Iris pigment epithelial cell (primary cell): ENCODE measurements at regions not wholly inside any gene's neighbourhood (a gene's known extent, or its start where the extent isn't known, plus 50 kb on each side); places are given as distances from the start of the nearest gene placed in this dataset.

ENCODE experiments used
- DNase-seq: peaks from one replicate; pipeline ENCODE4 v3.0.0-alpha.2; 2011; ENCODE audit warnings: low read depth

DNA sequence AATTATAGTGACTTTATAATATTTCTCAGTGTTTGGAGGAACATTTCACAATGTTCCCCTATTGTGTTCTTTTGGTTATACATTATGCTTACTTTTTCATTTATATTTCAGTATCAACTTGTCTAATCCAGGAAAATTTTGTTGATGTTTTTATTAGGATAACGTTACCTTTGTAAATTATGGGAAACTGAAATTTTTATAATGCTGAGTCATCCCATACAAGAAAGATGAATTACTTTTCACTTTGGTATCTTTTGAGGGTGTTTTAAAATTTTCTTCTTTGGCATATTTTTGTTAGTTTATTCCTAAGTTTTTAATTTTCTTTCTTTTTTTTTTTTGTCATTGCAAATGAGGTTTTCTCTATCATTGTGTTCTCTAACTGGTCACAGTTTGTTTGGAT, 542.7 kb downstream of the SLC16A7 start:
- DNase-seq, result no peak

DNA sequence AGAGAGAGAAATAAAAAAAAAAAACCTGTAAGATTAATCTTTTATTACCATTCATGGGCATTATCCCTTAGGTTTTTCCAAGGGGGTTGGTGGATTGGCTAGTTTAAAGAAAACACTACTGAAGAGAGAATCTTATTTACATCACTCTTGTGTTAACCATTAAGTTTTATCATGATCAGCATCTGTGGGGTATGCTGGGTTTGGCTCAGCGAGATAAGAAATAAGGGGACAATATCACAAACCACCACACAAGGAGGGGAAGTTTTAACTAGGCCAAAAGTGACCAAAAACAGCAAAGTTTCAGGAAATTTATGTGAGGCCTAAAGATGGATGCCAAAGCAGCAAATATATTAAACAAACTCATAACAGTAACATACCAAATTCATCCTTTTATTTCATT, 548.6 kb downstream of the SLC16A7 start:
- DNase-seq, result no peak

DNA sequence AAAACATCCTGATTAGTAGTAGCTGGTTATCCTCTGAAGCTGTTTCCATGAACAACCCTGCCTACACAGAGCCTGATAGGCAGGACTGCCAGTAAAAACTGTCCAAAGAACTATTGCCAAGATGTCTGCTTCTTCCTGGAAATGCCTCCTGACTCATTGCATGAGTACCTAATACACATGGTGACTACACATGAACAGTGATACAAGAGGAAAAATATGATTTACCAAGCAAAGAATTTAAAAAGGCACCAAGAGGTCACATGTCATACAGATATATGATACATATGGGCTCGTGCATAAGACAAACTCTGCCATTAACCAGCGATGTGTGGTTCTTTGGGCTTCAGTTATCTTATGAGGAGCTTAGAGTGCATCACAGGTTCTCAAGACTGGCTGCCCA, 552.3 kb downstream of the SLC16A7 start:
- DNase-seq, result peak; percentile 96

DNA sequence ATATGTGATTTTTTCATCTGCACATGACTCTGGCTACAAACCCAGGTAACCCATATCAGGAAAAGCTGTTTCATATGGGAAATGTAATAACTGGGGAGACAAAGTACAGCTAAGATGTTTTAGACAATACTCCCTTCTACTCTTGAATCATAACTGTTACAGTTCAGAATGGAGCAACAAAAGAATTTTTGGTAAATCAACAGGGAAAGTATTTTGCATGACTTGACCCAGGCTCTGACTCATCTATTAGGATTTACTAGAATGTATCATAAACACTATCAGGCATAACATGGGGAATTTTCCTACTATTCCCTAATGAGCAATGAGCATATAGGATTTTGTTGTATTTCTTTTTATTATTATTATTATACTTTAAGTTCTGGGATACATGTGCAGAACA, 553.0 kb downstream of the SLC16A7 start:
- peak; percentile 92 for DNase-seq

DNA sequence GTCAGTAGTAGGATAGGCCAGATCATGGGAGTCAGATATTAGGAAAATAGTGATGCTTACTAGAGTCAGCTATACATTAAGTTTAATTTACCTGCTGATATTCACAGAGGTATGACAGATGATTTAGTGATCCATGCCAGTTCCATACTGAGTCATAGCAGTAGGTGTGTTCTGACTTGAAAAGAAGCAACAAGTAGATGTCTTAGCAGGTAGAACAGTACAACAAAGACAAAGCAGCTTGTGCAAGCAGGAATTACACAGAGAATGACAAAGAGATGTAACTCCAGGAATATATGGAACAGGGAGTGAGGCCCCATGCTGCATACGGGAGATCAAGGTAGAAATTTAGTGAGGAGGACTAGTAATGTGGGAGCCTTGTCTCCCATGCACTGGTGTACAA, 556.9 kb downstream of the SLC16A7 start:
- no peak for DNase-seq

DNA sequence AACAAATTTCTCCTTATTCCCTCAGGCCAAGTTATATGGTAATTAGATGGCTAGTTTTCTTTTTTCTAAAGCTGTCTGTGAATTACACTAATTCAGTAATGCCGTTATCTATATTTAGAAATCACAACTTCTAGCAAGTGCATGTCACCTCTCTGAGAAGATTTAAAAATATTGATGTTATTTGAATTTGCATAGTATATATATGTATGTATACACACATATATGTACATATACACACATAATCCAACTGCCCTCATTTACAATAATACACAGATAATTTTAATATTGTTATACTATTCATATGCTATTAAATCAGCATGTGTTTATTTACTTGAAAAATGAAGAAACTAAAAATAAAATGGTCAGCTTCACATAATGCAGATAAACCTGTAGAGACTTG, 563.9 kb downstream of the SLC16A7 start:
- DNase-seq, result no peak

DNA sequence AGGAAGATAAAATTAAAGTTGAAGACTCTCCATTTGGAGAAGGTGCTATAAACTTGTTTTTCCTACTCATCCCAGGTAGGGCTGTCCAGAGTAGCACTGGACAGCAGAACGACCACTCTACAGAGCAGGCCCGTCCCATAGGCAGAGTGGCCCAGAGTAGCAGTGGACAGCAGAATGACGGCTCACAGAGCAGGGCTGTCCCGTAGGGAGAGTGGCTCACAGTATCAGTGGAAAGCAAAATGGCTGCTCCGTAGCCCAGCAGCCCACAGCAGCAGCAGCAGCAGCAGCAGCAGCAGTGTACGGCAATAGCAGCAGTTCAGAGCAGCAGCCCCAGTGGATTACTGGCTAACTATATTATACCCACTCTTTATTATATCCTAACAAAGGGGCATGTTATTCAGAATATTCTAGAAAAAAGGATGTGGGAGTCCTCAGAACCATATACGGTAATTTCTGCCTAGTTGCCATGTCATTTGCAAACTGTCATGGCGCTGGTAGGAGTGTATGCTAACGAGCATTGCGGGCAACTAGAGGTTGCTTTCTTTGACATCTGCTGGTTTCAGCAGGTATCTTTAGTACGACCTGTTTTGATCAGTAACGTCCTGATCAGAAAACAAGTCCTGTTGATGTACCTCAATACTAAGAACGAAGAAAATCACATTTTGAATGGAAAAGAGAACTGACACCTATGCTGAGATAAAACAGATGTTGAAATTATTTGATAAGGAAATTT, 567.3 kb downstream of the SLC16A7 start:
- DNase-seq, result no peak

DNA sequence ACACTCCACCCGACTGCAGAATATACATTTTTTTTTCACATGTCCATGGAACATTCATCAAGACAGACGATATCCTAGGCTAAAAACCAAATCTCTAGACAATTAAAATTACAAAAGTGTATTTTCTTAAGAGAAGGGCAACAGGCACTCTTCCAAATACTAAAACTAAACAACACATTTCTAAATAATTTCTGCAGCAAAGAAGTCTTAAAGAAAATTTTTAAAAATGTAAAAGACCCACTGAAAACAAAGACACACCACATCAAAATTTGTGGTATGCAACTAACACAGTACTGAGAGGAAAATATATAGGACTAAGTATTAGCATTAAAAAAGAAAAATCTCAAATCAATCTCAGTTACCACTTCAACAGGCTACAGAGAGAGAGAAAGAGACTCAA, 570.0 kb downstream of the SLC16A7 start:
- DNase-seq, result no peak

DNA sequence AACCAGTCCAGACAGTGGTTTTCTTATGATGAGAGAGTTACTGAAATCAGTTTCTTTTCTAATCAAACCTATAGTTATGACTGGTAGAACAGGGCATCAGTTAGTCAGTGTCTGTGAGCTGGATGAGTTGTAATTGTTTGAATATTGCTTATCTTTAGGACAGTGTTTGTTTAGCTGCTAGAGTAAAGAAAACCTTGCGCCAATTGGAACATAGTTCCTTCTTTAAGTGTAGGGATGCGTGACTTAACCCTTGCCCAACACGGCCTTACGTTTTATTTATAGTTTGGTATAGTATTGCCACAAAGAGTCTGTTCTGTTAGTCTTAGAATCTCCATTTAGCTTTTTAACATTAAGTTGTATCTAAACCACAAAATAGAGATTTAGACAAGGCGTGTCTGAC, 572.6 kb downstream of the SLC16A7 start:
- DNase-seq, result no peak

DNA sequence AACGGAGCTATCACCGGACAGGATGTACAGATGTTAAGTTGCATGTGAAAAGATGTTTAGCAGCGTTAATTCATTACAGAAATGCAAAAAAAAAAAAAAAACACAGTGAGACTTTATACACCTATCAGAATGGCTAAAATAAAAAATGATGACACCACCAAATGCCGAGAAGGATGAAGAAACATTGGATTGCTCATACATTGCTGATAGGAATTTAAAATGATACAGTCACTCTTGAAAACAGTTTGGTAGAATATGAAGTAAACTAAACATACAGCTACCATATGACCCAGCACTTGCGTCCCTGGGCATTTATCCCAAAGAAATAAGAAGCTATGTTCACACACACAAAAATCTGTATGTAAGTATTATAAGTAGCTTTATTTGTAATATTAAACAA, 574.1 kb downstream of the SLC16A7 start:
- DNase-seq, result peak; percentile 60

DNA sequence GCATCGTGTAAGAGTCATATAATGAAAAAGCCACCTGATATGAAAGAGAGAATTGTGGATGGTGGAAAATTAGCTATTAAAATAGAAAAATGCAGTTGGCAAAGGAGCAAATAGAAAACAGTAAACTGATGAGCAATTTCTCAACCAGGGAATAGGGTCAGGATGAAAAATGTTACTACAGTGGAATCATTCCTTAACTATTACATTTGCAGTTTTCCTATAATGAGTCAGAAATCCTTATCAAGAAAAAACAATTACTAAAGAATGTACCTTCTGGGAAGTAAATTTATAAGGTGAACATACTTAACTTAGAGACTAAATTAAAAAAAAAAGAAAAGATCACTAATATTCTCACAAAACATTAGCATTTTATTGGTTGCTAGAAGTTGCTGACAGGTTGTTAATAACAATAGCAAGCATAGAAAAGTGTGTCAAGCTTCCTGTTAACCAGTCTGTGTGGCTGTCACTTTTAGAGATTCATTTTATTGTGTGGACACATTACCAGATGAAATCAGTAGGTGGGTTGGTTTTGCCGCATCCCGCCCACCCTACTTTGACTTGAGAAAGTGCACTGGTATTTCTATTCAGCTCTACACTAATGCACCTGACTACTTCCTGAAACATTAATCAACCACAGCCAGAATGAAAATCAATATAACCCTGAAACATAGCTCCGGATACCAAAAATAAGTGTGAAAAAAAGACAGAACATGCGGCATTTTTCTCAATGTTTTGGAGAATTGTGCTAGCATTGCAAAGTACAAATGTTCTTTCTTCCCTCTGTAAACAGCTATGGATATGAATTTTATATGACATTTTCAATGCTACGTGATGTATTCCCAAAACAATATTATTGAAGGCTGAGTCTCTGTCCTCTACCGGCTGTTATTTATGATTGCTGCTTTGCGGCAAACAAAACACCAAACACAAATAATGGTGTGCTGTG, 576.7 kb downstream of the SLC16A7 start:
- peak; percentile 51 for DNase-seq

DNA sequence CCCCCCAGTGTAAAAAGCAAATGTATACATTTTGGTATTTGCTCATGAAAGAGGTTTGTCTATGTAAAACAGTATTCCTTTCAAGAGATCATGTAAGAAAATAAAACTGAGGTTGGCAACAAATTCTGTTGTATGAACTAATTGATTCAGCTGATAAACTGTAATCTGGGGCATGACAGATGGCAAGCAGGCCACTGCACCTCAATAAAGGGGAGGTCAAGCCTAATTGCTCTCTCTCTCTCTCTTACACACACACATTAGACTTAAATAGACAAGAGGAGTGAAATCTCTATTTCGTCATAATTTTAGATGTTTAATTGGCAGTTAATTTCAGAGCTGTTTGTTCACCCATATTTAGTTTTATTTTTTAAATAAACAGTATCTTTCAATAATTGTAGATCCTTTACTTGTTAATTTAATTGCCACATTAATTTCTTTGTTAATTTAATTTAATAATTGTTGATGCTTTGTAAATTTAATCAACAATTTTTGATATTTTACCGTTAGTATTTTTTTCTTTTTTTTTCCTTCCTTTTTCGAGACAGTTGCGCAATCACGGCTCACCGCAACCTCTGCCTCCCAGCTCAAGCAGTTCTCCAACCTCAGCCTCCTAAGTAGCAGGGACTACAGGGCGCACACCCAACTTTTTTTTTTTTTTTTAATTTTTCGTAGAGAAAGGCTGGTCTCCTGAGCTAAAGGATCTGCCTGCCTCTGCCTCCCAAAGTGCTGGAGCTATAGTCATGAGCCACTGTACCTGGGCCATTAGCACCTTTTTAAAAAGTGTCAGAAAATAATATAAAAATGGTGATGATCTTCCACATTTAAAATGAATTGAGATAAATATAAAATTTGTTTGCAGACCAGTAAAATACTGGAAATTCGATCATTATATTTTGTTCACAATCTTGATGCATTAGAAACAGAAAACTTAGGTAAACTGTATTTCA, 577.7 kb downstream of the SLC16A7 start:
- DNase-seq, result no peak

DNA sequence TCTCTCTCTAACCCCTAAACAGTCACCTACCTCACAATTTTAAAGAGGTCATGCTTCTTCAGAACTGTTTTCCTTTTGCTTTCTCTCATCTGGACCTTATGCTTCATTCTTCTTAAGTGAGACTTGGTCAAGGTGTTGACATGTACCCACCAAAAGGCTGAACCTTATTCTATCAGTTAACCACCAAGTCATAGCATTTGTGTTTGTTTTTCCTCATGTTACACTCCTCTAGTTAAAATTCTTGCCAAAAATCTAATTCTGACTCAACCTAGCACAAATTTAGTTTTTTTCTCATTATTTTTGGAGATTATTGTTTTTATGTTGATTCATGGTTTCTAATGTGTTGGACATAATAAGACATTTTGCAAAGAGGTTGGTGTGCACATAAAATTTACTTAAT, 578.6 kb downstream of the SLC16A7 start:
- DNase-seq, result peak; percentile 61

DNA sequence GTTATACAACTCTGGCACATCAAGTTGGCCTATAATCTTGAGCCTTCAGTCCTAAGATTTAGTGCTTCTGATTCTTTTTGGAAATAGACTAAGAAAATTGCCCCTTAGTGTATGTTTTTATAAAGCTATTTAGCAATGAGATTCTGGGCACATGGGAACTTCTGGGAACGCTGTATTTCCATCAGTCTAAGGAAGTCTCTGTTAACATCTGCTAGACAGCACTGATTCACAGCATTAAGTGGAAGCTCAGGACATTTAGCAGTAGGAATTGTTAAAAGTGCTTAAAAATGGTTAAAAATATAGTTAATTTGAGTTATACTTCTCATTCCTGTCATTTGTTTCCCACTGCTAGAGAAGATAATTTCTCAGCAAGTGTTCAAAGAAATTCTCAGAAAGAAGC, 579.1 kb downstream of the SLC16A7 start:
- DNase-seq, result peak; percentile 37

DNA sequence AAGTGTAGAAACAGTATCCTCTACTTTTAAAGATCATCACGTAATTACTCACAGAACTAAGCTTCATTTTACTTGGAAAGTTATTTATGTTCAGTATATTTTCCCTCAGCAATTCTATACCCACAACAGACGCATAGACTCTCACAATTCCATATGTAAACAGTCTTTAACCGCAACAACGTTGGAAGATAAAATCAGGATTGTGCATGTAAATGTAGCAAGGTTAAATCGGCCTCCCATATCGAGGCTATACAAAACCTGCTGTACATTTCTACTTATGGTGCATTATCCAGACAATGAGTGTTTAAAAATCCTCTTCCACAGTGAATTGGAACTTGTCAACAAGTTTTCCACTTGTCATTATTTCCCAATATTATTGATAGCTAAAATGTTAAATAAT, 581.1 kb downstream of the SLC16A7 start:
- no peak for DNase-seq

DNA sequence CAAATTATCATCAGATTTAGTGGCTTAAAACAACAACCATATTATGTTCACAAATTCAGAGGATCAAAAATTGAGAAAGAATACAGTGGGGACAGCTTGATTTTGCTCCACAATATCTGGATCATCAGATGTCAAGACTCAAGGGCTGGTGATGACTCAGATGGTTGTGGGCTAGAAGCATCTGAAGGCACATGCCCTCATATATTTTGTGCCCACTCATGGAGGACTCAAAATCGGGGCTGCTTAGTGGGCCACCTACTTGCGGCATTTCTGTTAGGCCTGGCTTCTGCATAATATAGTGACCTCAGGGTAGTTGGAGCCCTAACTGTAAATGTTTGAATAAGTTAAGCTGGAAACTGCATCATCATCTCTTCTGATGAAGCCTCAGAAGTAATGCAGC, 584.5 kb downstream of the SLC16A7 start:
- DNase-seq, result peak; percentile 15

DNA sequence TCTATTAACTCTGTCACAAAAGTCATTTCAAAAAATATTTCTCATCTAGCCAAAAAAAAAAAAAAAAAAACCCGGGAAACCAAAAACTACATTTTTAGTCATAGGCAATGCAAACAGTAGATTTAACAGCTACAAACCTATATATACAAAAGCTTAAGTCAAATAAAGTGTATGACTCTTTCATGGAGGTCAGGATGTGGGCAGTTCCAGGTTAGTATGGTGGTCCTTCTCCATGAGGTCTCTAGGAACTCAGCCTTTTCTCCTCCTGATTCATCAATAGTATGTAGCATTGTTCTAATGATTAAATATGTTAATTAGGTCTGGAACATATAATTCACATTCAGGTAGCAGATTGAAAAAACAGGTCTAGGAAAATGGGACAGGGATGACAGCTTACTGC, 586.5 kb downstream of the SLC16A7 start:
- DNase-seq, result no peak

DNA sequence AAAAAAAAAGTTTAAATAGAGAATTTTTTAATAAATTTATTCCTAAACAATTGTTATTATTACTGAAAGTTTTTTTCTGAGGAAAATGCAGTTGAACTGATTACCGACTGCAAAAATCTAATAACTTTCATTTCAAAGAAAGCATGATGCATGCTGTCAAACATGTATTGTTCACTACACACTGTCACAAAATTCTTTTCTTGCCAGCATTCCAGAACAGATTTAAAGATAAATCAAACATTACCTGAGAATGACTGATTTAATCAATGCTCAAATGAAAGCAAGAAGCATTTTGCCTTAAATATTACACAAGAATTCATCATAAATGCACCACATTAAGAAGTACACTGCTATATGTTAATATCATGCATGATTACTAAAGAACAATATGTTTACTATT, 588.3 kb downstream of the SLC16A7 start:
- no peak for DNase-seq

DNA sequence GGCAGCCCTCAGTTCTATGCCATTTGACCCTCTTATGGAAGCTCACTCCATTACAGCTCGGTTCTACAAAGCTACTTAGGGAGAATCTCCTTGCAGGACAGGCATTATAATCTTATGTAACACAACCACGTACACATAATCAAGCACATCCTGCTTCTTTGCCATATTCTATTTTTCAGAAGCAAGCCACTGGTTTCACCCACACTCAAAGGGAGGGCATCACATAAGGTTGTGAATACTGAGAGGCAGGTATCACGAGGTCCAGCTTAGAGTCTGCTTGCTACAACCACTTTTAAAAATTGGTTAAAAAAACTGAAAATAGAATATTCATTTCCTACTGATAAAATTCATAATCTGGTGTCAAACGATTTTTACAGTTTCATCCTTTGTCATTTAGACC, 589.2 kb downstream of the SLC16A7 start:
- no peak for DNase-seq

DNA sequence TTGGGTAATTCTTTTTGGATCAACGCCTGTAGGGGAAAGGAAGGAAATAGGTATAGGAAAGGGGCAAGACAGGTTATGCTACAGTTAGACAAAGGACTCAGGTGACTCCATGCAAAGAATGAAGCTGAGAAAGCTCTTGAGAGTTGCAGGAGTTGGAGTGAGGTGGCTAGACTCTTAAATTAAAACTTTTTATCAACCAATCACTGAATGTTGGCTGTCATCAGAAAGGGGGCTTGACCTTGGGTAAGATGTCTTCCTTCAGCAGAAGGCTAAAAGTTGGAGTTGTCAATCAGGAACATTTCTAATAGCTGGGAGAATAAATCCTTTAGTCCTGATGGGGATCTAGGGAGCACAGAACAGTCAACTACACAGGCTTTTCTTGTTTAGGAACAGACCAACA, 595.4 kb downstream of the SLC16A7 start:
- DNase-seq, result no peak

DNA sequence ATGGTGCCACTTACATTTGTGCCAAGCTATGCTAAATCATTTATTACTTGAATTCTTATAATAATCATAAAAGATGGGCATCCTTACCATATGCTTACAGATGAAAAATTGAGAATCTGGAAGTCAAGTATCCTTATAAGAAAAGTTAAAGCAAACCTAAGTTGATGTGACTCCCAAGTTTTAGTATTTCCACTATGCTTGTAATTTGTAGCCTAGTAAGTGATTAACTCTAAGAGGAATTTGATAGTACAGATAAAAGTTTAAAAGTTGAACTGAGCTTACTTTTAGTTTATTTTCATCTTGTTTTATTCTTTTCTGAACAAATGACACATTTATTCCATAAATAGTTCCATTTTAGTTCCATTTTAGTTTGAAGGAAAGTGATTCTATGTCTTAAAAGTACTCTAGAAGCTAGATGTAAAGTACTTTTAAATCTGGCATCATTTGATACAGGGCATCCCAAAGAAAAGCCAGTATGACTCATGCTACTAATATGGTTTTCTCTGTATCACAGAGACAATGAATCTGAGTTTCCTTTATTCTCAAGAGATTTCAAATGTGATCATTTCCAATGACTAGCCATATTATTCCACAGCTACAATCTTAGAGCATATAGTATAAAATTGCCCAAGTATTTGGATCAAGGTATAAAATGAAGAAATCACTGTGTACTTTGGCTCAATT, 596.0 kb downstream of the SLC16A7 start:
- peak; percentile 56 for DNase-seq

DNA sequence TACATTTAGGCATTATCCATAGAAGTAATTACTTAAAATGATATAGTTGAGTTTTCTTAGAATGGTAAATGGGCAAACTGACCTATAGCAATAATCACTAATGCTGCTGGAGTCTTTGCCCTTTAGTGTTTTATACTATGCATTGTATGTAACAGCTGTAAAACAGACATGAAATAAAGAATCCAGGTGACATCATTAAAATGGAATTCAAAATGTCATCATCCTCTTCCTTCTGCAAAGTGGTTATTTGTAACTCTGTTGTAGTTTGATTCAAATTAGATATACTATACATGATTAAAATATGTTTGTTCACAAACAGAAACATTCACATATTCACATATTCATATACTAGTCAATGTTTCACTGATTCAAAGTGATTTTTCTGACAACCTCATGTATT, 598.8 kb downstream of the SLC16A7 start:
- DNase-seq, result peak; percentile 57
